Endothelial cell of umbilical vein (primary cell): ENCODE measurements at regions not wholly inside any gene's neighbourhood (a gene's known extent, or its start where the extent isn't known, plus 50 kb on each side); places are given as distances from the start of the nearest gene placed in this dataset.

Source experiments
- BruUV-seq: library from RNA; stranded (reverse); fragments of 400-500 nt; replicated peaks from 2 replicates; lab custom pipeline; 2021; lab: Mats Ljungman, UMichigan
- CTCF ChIA-PET: fragments of 300-600, 350-600 bp; sonication (Branson Sonifier 250); formaldehyde crosslinking; loops from one replicate; lab custom pipeline; 2021; ENCODE audit warnings: antibody characterized with exemption, inconsistent platforms; lab: Charles Lee
- POLR2A ChIA-PET: fragments of 300-600, 350-600 bp; sonication (Branson Sonifier 250); formaldehyde crosslinking; loops from one replicate; lab custom pipeline; 2021; ENCODE audit warnings: antibody characterized with exemption, inconsistent platforms; lab: Charles Lee
- DNase-seq: peaks from one replicate; pipeline ENCODE4 v3.0.0-alpha.2; 2011; ENCODE audit warnings: low read depth, low spot score
- FAIRE-seq: peaks from 2 replicates; lab custom pipeline; 2011; peaks lifted over from hg19 to GRCh38; lab: Jason Lieb, UNC
- H2AFZ ChIP-seq: 2 replicates; pipeline ENCODE4 v1.6.0; 2012; ENCODE audit warnings: low read depth, low read length, control low read depth, inconsistent platforms
- H3K27ac ChIP-seq: 2 replicates; pipeline ENCODE4 v1.5.1; 2011; ENCODE audit warnings: low read depth, mild to moderate bottlenecking, control low read depth, low read length, moderate library complexity; ENCODE audit not compliant: insufficient read depth
- H3K27me3 ChIP-seq, 2 experiments: 2 replicates each; pipeline versions ENCODE4 v1.6.0 to v1.6.1; 2011; ENCODE audit warnings: low read length in 2 of 2, mixed read lengths in 1 of 2; ENCODE audit not compliant: control insufficient read depth in 2 of 2, insufficient read depth in 2 of 2
- H3K36me3 ChIP-seq, 2 experiments: 2 replicates in 1 of 2; 3 replicates in 1 of 2; pipeline ENCODE4 v1.5.1; 2011; ENCODE audit warnings: low read length in 2 of 2, mild to moderate bottlenecking in 1 of 2, moderate library complexity in 1 of 2; ENCODE audit not compliant: control insufficient read depth in 2 of 2, insufficient read depth in 2 of 2; ENCODE audit errors: extremely low read depth in 1 of 2
- H3K4me1 ChIP-seq: 3 replicates; pipeline ENCODE4 v1.5.1; 2011; ENCODE audit warnings: mild to moderate bottlenecking, low read length; ENCODE audit not compliant: control insufficient read depth, insufficient read depth; ENCODE audit errors: extremely low read depth
- H3K4me2 ChIP-seq: 2 replicates; pipeline ENCODE4 v1.6.1; 2011; ENCODE audit warnings: low read length, control low read depth, mixed read lengths; ENCODE audit not compliant: insufficient read depth
- H3K4me3 ChIP-seq, 3 experiments: fragments of 200-600 bp in 1 of 3; sonication (generic), shearing (Covaris generic) in 1 of 3; replicated peaks in 1 of 3; 2 replicates each; pipeline ENCODE4 v1.5.1; 2011 to 2016; ENCODE audit warnings: control low read depth in 3 of 3, low read length in 3 of 3, mild to moderate bottlenecking in 2 of 3, inconsistent platforms in 1 of 3, low read depth in 1 of 3, moderate library complexity in 1 of 3; ENCODE audit not compliant: insufficient read depth in 1 of 3
- H3K79me2 ChIP-seq: 2 replicates; pipeline ENCODE4 v1.6.0; 2012; ENCODE audit warnings: low read length, inconsistent platforms; ENCODE audit not compliant: control insufficient read depth, insufficient read depth
- H3K9ac ChIP-seq: replicated peaks from 2 replicates; pipeline ENCODE3; 2011; ENCODE audit warnings: low read length, control low read depth; ENCODE audit not compliant: insufficient read depth; ENCODE audit errors: extremely low read depth
- H3K9me1 ChIP-seq: replicated peaks from 3 replicates; pipeline ENCODE4 v1.6.0; 2011; ENCODE audit warnings: mild to moderate bottlenecking, low read length; ENCODE audit not compliant: control insufficient read depth, insufficient read depth; ENCODE audit errors: extremely low read depth
- H3K9me3 ChIP-seq: replicated peaks from 2 replicates; pipeline ENCODE4 v1.5.1; 2012; ENCODE audit warnings: low read length, inconsistent platforms; ENCODE audit not compliant: control insufficient read depth, insufficient read depth
- H4K20me1 ChIP-seq: replicated peaks from 2 replicates; pipeline ENCODE3; 2011; ENCODE audit warnings: mild to moderate bottlenecking, low read length; ENCODE audit not compliant: control insufficient read depth, insufficient read depth; ENCODE audit errors: extremely low read depth
- EZH2 ChIP-seq: IDR thresholded peaks from 2 replicates; pipeline ENCODE4 v1.6.1; 2012; ENCODE audit warnings: borderline replicate concordance, low read depth, mild to moderate bottlenecking, moderate library complexity, low read length, inconsistent platforms; ENCODE audit not compliant: severe bottlenecking
- FOS ChIP-seq: IDR thresholded peaks from 2 replicates; pipeline ENCODE4 v1.6.1; 2011; ENCODE audit warnings: mild to moderate bottlenecking, low read length, moderate library complexity, borderline replicate concordance; ENCODE audit not compliant: insufficient read depth
- GATA2 ChIP-seq: IDR thresholded peaks from 2 replicates; pipeline ENCODE4 v1.7.0; 2011; ENCODE audit warnings: low read depth, mild to moderate bottlenecking, moderate library complexity, mixed read lengths, low read length; ENCODE audit not compliant: insufficient read length, insufficient read depth
- JUN ChIP-seq: IDR thresholded peaks from 2 replicates; pipeline ENCODE4 v1.6.1; 2011; ENCODE audit warnings: borderline replicate concordance, low read depth; ENCODE audit not compliant: insufficient read length, insufficient read depth
- MAX ChIP-seq: IDR thresholded peaks from 2 replicates; pipeline ENCODE4 v1.6.1; 2011; ENCODE audit not compliant: insufficient read depth, insufficient read length
- MYC ChIP-seq: IDR thresholded peaks from one replicate; pipeline ENCODE4 v1.6.1; 2011; ENCODE audit warnings: mild to moderate bottlenecking, low read depth, low read length
- POLR2A ChIP-seq: IDR thresholded peaks from 2 replicates; pipeline ENCODE4 v1.6.1; 2012; ENCODE audit warnings: low read depth, mild to moderate bottlenecking, control low read depth, low read length
- POLR2AphosphoS5 ChIP-seq: IDR thresholded peaks from 2 replicates; pipeline ENCODE4 v1.6.1; 2012; ENCODE audit warnings: low read depth, mild to moderate bottlenecking, control low read depth, low read length, moderate library complexity; ENCODE audit not compliant: insufficient read depth
- dilution Hi-C: fragments of 300-500 bp; cut with MboI; formaldehyde crosslinking; loops from one replicate; pipeline ENCODE4 v1.15.0; 2019; ENCODE audit warnings: low sequenced_read_pairs; ENCODE audit not compliant: extremely low pct_ligation_motif_present
- intact Hi-C: fragments of 100-400 bp; cut with micrococcal nuclease; formaldehyde crosslinking; loops from one replicate; pipeline ENCODE4 v1.10.0; 2022
- TF ChIP-seq, protein P1 (sequence below), 2 donors: IDR thresholded peaks; 1 replicate in 1 of 2; 2 replicates in 1 of 2; pipeline ENCODE4 v1.5.1; 2011; ENCODE audit warnings: low read length in 2 of 2, mild to moderate bottlenecking in 2 of 2, moderate library complexity in 2 of 2, control low read depth in 1 of 2, inconsistent platforms in 1 of 2, low read depth in 1 of 2; ENCODE audit not compliant: insufficient read depth in 1 of 2; ENCODE audit errors: extremely low read depth in 1 of 2

DNA sequence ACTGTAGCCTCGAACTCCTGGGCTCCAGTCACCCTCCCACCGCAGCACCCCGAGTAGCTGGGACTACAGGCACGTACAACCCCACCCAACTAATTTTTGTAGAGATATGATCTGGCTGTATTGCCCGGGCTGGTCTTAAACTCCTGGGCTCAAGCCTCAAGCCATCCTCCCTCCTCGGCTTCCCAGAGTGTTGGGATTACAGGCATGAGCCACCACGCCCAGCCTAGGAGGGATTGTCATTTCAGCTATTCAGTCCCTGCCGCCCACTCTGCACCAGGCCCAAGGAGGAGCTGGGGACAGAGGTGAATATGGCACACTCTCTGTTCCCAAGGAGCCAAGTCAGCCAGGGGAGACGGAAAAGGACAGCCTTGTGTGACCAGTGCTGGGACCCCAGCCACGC, 256.2 kb downstream of the PARN start:
- Histone ChIP-seq H3K27ac (no peak overlapping the region), H3K27me3 (no peaks in the 10 kb centered on the region), H3K4me1 (no peaks in the 10 kb centered on the region), H3K79me2 (no peaks in the 10 kb centered on the region), H3K9me3 (no peaks in the 10 kb centered on the region), H3K4me2 (no peak overlapping the region), H4K20me1 (no peaks in the 10 kb centered on the region), H3K36me3 (no peaks in the 10 kb centered on the region), H2AFZ (no peak overlapping the region), H3K9me1 (no peaks in the 10 kb centered on the region), H3K4me3 (no peak overlapping the region), H3K9ac (no peak overlapping the region)
- ChIA-PET POLR2A (no interaction called here), CTCF (no interaction called here)
- TF ChIP-seq POLR2AphosphoS5 = no peak
- no peak for TF ChIP-seq MYC
- no peak for TF ChIP-seq EZH2
- no peak for TF ChIP-seq JUN
- no peak for TF ChIP-seq GATA2
- TF ChIP-seq, protein P1, sequence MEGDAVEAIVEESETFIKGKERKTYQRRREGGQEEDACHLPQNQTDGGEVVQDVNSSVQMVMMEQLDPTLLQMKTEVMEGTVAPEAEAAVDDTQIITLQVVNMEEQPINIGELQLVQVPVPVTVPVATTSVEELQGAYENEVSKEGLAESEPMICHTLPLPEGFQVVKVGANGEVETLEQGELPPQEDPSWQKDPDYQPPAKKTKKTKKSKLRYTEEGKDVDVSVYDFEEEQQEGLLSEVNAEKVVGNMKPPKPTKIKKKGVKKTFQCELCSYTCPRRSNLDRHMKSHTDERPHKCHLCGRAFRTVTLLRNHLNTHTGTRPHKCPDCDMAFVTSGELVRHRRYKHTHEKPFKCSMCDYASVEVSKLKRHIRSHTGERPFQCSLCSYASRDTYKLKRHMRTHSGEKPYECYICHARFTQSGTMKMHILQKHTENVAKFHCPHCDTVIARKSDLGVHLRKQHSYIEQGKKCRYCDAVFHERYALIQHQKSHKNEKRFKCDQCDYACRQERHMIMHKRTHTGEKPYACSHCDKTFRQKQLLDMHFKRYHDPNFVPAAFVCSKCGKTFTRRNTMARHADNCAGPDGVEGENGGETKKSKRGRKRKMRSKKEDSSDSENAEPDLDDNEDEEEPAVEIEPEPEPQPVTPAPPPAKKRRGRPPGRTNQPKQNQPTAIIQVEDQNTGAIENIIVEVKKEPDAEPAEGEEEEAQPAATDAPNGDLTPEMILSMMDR (IDR thresholded peaks at IDR 0.05; ENCODE audit: extremely low read depth in 1 of 2, insufficient read depth in 1 of 2, low read depth in 1 of 2, low read length in 2 of 2) = no peak
- TF ChIP-seq MAX = no peak
- no peak for TF ChIP-seq POLR2A
- TF ChIP-seq FOS = no peak
- FAIRE-seq (no peak), DNase-seq (no peak)
- dilution Hi-C loops = no loop called here
- intact Hi-C loops = no loop called here
- no TSS peak for BruUV-seq
